ENCODE measurements at regions not wholly inside any gene's neighbourhood (a gene's known extent, or its start where the extent isn't known, plus 50 kb on each side); places are given as distances from the start of the nearest gene placed in this dataset.

DNA sequence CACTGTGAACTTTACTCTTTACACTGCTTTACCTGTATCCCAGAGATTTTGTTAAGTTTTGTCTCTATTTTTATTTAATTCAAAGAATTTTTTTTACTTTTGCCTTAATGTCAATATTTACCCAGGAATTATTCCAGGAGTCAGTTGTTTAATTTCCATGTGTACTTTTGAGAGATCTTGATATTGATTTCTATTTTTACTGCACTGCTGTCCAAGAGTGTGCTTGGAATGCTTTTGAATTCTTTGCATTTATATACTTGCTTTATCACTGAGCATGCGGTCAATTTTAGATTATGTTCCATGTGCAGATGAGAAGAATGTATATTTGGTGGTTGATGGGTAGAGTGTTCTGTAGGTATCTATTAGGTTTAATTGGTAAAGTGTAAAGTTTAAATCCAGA is 461.0 kb upstream of the GBE1 start:
- TF ChIP-seq NONO (IDR thresholded peaks at IDR 0.05; ENCODE audit: low read depth in 2 of 2, low read length in 1 of 2): no peak
- no peak for TF ChIP-seq MAFK (IDR thresholded peaks at IDR 0.05; ENCODE audit: low read length)
- TF ChIP-seq, protein P1, sequence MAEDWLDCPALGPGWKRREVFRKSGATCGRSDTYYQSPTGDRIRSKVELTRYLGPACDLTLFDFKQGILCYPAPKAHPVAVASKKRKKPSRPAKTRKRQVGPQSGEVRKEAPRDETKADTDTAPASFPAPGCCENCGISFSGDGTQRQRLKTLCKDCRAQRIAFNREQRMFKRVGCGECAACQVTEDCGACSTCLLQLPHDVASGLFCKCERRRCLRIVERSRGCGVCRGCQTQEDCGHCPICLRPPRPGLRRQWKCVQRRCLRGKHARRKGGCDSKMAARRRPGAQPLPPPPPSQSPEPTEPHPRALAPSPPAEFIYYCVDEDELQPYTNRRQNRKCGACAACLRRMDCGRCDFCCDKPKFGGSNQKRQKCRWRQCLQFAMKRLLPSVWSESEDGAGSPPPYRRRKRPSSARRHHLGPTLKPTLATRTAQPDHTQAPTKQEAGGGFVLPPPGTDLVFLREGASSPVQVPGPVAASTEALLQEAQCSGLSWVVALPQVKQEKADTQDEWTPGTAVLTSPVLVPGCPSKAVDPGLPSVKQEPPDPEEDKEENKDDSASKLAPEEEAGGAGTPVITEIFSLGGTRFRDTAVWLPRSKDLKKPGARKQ (CRISPR knock-in tag; IDR thresholded peaks at IDR 0.05): no peak
- TF ChIP-seq, protein P2, sequence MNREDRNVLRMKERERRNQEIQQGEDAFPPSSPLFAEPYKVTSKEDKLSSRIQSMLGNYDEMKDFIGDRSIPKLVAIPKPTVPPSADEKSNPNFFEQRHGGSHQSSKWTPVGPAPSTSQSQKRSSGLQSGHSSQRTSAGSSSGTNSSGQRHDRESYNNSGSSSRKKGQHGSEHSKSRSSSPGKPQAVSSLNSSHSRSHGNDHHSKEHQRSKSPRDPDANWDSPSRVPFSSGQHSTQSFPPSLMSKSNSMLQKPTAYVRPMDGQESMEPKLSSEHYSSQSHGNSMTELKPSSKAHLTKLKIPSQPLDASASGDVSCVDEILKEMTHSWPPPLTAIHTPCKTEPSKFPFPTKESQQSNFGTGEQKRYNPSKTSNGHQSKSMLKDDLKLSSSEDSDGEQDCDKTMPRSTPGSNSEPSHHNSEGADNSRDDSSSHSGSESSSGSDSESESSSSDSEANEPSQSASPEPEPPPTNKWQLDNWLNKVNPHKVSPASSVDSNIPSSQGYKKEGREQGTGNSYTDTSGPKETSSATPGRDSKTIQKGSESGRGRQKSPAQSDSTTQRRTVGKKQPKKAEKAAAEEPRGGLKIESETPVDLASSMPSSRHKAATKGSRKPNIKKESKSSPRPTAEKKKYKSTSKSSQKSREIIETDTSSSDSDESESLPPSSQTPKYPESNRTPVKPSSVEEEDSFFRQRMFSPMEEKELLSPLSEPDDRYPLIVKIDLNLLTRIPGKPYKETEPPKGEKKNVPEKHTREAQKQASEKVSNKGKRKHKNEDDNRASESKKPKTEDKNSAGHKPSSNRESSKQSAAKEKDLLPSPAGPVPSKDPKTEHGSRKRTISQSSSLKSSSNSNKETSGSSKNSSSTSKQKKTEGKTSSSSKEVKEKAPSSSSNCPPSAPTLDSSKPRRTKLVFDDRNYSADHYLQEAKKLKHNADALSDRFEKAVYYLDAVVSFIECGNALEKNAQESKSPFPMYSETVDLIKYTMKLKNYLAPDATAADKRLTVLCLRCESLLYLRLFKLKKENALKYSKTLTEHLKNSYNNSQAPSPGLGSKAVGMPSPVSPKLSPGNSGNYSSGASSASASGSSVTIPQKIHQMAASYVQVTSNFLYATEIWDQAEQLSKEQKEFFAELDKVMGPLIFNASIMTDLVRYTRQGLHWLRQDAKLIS (CRISPR knock-in tag; IDR thresholded peaks at IDR 0.05): no peak
- no peak for TF ChIP-seq RBM14 (IDR thresholded peaks at IDR 0.05; ENCODE audit: borderline replicate concordance, insufficient read depth, low read depth, low read length)
- TF ChIP-seq ZBTB7A (IDR thresholded peaks at IDR 0.05; ENCODE audit: borderline replicate concordance, control insufficient read depth, low read depth, low read length): no peak
- no peak for TF ChIP-seq MYC (IDR thresholded peaks at IDR 0.05; ENCODE audit: low read depth, low read length)
- TF ChIP-seq MYC (CRISPR knock-in tag; IDR thresholded peaks at IDR 0.05; ENCODE audit: borderline replicate concordance, low read depth): no peak
- no peak for TF ChIP-seq ZNF197 (CRISPR knock-in tag; IDR thresholded peaks at IDR 0.05; ENCODE audit: low read depth)
- TF ChIP-seq ZNF232 (CRISPR knock-in tag; IDR thresholded peaks at IDR 0.05): no peak
- no peak for TF ChIP-seq LEF1 (IDR thresholded peaks at IDR 0.05)
- TF ChIP-seq SMARCA5 (IDR thresholded peaks at IDR 0.05): no peak
- no peak for TF ChIP-seq ZFP36 (IDR thresholded peaks at IDR 0.05; ENCODE audit: low read depth, low read length, partially characterized antibody)
